GM12874 (cell line): ENCODE measurements at regions not wholly inside any gene's neighbourhood (a gene's known extent, or its start where the extent isn't known, plus 50 kb on each side); places are given as distances from the start of the nearest gene placed in this dataset.

Experiments
- TF ChIP-seq, protein P1 (sequence below): IDR thresholded peaks from 2 replicates; pipeline ENCODE4 v1.5.1; 2011; ENCODE audit warnings: low read depth, mild to moderate bottlenecking, control low read depth, low read length, moderate library complexity; ENCODE audit not compliant: insufficient read depth

DNA sequence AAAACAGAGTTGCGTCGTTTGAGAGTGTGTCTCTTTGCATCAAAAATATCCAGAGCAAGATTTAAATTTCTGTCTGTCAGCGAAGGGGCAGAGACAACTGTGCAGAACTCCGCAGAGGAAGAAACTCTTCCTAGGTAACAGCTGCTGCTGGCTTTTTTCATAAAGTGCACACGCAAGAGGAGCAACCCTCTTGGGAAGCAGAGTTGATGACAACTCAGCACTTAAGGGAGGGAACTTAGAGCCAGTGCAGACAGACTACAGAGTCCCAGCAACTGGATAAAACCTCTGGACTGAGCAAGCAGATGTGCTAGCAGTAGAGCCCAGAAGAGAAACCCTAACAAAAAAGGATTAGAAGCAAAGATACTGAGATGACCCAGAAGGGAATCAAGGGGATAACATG, 337.1 kb downstream of the PCNX1 start:
- TF ChIP-seq, protein P1, sequence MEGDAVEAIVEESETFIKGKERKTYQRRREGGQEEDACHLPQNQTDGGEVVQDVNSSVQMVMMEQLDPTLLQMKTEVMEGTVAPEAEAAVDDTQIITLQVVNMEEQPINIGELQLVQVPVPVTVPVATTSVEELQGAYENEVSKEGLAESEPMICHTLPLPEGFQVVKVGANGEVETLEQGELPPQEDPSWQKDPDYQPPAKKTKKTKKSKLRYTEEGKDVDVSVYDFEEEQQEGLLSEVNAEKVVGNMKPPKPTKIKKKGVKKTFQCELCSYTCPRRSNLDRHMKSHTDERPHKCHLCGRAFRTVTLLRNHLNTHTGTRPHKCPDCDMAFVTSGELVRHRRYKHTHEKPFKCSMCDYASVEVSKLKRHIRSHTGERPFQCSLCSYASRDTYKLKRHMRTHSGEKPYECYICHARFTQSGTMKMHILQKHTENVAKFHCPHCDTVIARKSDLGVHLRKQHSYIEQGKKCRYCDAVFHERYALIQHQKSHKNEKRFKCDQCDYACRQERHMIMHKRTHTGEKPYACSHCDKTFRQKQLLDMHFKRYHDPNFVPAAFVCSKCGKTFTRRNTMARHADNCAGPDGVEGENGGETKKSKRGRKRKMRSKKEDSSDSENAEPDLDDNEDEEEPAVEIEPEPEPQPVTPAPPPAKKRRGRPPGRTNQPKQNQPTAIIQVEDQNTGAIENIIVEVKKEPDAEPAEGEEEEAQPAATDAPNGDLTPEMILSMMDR: no peak

DNA sequence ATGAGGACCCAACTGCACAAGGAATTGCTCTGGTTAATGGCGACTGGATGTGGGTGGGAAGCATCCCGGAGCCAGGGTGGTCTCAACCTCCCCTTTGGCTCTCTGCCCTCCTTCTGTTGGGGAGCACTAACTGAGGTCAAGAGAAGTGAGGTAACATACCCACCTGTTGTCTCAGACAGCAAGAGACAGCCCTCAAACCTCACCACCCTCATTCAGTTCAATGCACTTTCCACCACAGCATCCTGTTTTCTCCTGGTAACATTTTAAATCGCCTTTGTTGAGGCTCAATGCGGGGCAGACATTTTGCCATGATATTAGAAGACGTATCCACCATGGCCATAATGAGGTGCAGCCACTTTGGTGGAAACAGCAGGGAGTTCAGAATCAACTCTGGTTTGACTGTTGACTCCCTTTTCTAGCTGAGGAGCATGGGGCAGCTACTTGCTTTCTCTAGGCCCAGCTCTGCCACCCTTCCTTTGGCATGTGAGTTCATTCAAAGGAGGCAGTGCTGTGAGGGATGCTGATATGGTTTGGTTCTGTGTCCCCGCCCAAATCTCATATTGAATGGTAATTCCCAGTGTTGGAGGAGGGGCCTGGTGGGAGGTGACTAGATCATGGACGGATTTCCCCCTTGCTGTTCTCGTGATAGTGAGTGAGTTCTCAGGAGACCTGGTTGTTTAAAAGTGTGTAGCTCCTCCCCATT, 338.6 kb downstream of the PCNX1 start:
- TF ChIP-seq, protein P1: no peak

DNA sequence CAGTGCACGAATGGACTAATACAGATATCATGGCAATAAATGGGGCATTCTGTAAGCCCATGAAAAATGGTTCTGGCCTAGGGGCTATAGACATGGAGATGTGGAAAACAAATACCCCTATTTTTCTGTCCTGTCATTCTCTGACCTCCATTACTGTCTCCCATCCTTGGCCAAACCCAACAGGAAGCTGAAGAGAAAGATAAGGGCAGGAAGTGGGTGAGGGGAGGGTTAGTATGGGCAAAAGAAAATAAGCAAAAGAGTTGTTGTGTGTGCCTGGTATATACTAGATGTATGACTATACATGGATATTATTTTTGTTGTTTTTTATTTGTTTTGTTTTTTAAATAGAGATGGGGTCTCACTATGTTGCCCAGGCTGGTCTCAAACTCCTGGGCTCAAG, 339.3 kb downstream of the PCNX1 start:
- TF ChIP-seq, protein P1: no peak

DNA sequence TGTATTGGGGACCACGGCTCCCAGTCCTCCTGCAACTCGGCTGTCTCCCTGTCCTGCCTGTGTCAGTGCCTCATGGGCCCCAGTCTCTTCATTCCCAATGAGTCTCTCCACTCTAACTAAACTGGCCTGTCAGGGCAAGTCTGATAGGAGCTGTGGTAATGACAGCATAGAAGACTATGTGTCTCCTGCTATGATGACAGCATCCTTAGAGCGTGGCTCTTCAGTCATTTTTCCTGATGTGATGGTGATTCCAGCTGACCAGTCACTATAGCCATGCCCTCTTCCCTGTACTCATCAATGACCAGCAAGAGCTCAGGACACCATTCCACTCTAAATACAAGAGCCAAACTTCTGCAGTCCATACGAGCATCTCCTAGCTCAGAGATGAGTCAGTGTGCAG, 339.8 kb downstream of the PCNX1 start:
- TF ChIP-seq, protein P1: no peak

DNA sequence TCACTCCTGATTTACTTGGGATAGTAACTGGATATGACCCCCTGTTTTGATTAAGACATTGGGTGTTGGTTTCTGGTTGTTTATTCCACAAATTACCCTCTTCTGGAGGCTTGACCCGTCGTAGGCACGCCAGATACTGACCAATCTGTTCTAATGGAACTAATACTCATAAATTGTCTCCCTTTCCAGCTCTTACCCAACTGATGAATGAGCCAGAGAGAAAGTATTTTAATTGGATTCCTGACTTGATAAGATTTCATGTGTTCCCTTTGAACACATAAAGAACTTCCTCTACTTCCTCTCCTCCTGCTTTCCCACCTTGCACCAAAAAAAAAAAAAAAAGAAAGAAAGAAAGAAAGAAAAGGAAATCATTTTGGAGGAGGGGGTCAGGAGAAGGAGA, 340.9 kb downstream of the PCNX1 start:
- TF ChIP-seq, protein P1: no peak

DNA sequence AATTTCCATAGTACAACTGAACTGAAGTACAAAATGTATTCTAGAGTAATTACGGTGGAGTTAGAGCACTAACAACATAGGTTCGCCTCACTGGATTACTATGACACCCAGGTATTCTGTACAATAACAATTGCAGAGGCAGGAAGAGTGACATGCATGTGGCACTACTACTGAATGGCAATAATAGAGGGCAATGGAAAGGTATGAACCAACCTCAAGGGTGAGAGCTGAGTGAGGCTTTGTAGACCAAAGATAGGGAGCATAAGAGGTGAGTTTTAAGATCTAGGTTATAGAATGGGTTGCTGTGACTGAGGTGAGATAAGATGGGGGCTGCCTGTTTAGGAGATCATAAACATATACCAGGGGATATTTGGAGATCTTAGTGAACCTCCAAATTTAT, 343.1 kb downstream of the PCNX1 start:
- TF ChIP-seq, protein P1: no peak

DNA sequence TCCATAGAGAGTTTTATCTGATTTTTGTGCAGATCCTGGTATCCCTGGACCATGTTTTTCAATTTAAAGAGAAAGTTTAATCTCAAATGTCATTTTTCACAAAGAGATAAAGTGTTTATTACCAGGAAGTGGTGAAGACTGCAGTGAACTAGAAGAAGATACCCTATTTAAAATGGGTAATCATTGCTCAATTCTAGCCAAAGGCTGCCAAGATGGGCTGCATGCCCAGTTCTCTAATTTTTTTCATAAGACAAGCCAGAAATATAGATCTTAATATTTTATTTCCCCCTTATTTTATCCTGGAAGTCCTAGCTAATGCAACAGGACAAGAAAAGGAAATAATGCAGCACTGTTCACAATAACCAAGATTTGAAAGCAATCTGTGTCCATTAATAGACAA, 343.5 kb downstream of the PCNX1 start:
- TF ChIP-seq, protein P1: no peak
